HG03095 (cell line): ENCODE measurements at regions not wholly inside any gene's neighbourhood (a gene's known extent, or its start where the extent isn't known, plus 50 kb on each side); places are given as distances from the start of the nearest gene placed in this dataset.
"Not testable (repeated sequence)": the region's sequence is repeated elsewhere in the genome, so short reads cannot be mapped to it uniquely, and the experiment has no call there.

Experiments
- ATAC-seq: cut with Tn5 transposase; IDR thresholded peaks from one replicate; pipeline ENCODE4 v1.9.1; 2021; ENCODE audit warnings: moderate library complexity; ENCODE audit not compliant: unreplicated experiment

- ATAC-seq: no peak
These were observed 500.0 kb downstream of the SPATA31D1 start for GRCh38 chr9:82488313-82489200.

GRCh38 chr9:82489201-82489821 is 500.7 kb downstream of the SPATA31D1 start:
- ATAC-seq: no peak

GRCh38 chr9:82490019-82490499 is 501.5 kb downstream of the SPATA31D1 start:
- ATAC-seq: no peak

- ATAC-seq: not testable (repeated sequence)
These were observed 502.2 kb downstream of the SPATA31D1 start for GRCh38 chr9:82490821-82491220.

- no peak for ATAC-seq
These were observed 503.0 kb downstream of the SPATA31D1 start for GRCh38 chr9:82491604-82492003.

- no peak for ATAC-seq
These were observed 503.7 kb downstream of the SPATA31D1 start for GRCh38 chr9:82492274-82492673.

GRCh38 chr9:82495884-82496777 is 507.6 kb downstream of the SPATA31D1 start:
- no peak for ATAC-seq

- ATAC-seq: no peak
These were observed 510.2 kb downstream of the SPATA31D1 start for GRCh38 chr9:82498541-82499317.

- ATAC-seq: no peak
These were observed 510.8 kb downstream of the SPATA31D1 start for GRCh38 chr9:82499337-82499736.

GRCh38 chr9:82504620-82505019 is 516.0 kb downstream of the SPATA31D1 start:
- no peak for ATAC-seq

GRCh38 chr9:82511626-82512025 is 523.1 kb downstream of the SPATA31D1 start:
- no peak for ATAC-seq

- ATAC-seq: no peak
These were observed 524.2 kb downstream of the SPATA31D1 start for GRCh38 chr9:82512728-82513127.

GRCh38 chr9:82513242-82513751 is 524.7 kb downstream of the SPATA31D1 start:
- ATAC-seq: no peak

- ATAC-seq: no peak
These were observed 525.6 kb downstream of the SPATA31D1 start for GRCh38 chr9:82513976-82514735.

- no peak for ATAC-seq
These were observed 530.3 kb downstream of the SPATA31D1 start for GRCh38 chr9:82518868-82519267.

GRCh38 chr9:82519332-82519731 is 530.8 kb downstream of the SPATA31D1 start:
- ATAC-seq: no peak

GRCh38 chr9:82524407-82524806 is 535.8 kb downstream of the SPATA31D1 start:
- ATAC-seq: no peak

- no peak for ATAC-seq
These were observed 536.4 kb downstream of the RASEF start for GRCh38 chr9:82526577-82526976.

- ATAC-seq: no peak
These were observed 531.1 kb downstream of the RASEF start for GRCh38 chr9:82531795-82532194.
